Gastrocnemius medialis (tissue), 4 donors: ENCODE measurements at regions not wholly inside any gene's neighbourhood (a gene's known extent, or its start where the extent isn't known, plus 50 kb on each side); places are given as distances from the start of the nearest gene placed in this dataset.

Source experiments
- ATAC-seq, 2 donors: fragments of 150-250 bp; one replicate each; pipeline ENCODE4 v1.9.1; 2016
- DNase-seq, 2 donors: peaks; one replicate each; pipeline ENCODE4 v3.0.0-alpha.2; 2019
- H3K27ac ChIP-seq, 4 donors: fragments of 200-600 bp; sonication (generic); 1 replicate in 1 of 4; 2 replicates in 3 of 4; pipeline ENCODE4 v1.5.1; 2016 to 2018; ENCODE audit warnings: mild to moderate bottlenecking in 2 of 4, moderate library complexity in 1 of 4
- H3K27me3 ChIP-seq, 3 donors: fragments of 200-600 bp; sonication (generic) in 2 of 3; 1 replicate in 1 of 3; 2 replicates in 2 of 3; pipeline versions ENCODE4 v1.5.1 to v1.6.0; 2016 to 2019; ENCODE audit warnings: mild to moderate bottlenecking in 1 of 3, moderate library complexity in 1 of 3
- H3K36me3 ChIP-seq, 2 donors: fragments of 200-600 bp; sonication (generic) in 1 of 2; one replicate each; pipeline ENCODE4 v1.5.1; 2017 to 2018
- H3K4me1 ChIP-seq, 2 donors: fragments of 200-600 bp; sonication (generic) in 1 of 2; one replicate each; pipeline ENCODE4 v1.5.1; 2016 to 2017; ENCODE audit warnings: mild to moderate bottlenecking in 2 of 2
- H3K4me3 ChIP-seq, 4 donors: fragments of 200-600 bp; sonication (generic) in 3 of 4; 1 replicate in 1 of 4; 2 replicates in 3 of 4; pipeline ENCODE4 v1.5.1; 2016 to 2019; ENCODE audit warnings: mild to moderate bottlenecking in 2 of 4
- H3K9me3 ChIP-seq, 3 donors: fragments of 200-600 bp; sonication (generic) in 2 of 3; 1 replicate in 1 of 3; 2 replicates in 2 of 3; pipeline ENCODE4 v1.5.1; 2016 to 2019
- POLR2A ChIP-seq, 2 donors: fragments of 450-650 bp; IDR thresholded peaks; one replicate each; pipeline ENCODE4 v1.6.1; 2017; ENCODE audit warnings: antibody characterized with exemption in 2 of 2, mild to moderate bottlenecking in 2 of 2, moderate library complexity in 2 of 2
- in situ Hi-C, 4 donors: fragments of 200-750 bp; cut with MboI; loops; one replicate each; pipeline versions ENCODE4 v1.15.0 to v1.8.0; 2017; ENCODE audit warnings: low sequenced_read_pairs in 4 of 4
- intact Hi-C: fragments of 100-400 bp; cut with DNase I; formaldehyde crosslinking; loops from one replicate; pipeline ENCODE4 v1.15.1; 2023; ENCODE audit warnings: low total_unique reads
- TF ChIP-seq, protein P1 (sequence below), 5 experiments: fragments of 450-650 bp in 3 of 5; fragments of 200-600 bp in 2 of 5; sonication (generic) in 2 of 5; IDR thresholded peaks in 4 of 5; conservative IDR thresholded peaks in 1 of 5; 1 replicate in 4 of 5; 2 replicates in 1 of 5; pipeline ENCODE4 v1.5.1; 2016 to 2019; ENCODE audit warnings: antibody characterized with exemption in 5 of 5, mild to moderate bottlenecking in 3 of 5, moderate library complexity in 3 of 5

DNA sequence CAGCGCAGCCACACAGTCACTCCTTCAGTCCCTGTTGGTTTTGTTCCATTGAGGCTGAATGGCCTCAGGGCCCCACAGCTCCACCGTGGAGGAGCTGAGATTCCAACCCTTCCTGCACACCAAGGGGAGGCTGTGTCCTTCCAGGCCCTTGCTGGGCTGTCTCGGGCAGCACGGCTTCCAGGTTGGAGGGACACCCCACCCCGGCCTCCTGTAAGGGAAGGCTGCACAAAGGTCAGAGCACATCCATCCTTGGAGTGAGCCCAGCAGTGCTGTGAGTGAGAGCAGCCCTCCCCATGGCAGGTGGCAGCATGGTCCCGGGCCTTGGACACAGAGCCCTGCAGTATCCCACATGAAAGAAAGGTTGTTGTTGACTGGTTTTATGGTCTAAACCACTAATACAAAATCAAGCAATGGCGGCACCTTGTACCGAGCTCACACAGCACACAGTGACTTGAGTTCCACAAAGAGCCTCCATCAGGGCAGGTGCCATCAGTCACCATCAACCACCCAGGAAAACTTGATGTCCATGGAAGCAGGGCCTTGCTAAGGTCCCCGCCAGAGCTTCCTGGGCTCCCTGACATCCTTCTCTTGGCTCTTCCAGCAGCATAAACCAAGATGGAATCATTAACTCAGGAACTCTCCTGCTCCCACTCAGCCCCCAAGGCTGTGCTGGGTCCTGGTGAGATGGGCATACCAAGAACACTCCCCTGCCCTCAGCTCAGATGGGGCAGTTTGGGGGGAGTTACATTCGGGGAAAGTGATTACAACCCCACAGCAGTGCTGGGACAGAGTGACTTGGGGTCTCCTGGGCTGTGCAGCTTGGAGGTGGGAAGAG is 1500.4 kb downstream of the TBC1D22A start:
- intact Hi-C loops, result no loop called here
- Histone ChIP-seq H3K4me1 (no peaks in the 10 kb centered on the region), H3K4me3 (no peak overlapping the region), H3K27me3 (peaks cover 0 to 3% (median 0%) of the 10 kb centered on the region in 3 donors), H3K27ac (no peak overlapping the region), H3K36me3 (no peaks in the 10 kb centered on the region), H3K9me3 (no peaks in the 10 kb centered on the region)
- DNase-seq (no peak), ATAC-seq (no peak)
- TF ChIP-seq, protein P1, sequence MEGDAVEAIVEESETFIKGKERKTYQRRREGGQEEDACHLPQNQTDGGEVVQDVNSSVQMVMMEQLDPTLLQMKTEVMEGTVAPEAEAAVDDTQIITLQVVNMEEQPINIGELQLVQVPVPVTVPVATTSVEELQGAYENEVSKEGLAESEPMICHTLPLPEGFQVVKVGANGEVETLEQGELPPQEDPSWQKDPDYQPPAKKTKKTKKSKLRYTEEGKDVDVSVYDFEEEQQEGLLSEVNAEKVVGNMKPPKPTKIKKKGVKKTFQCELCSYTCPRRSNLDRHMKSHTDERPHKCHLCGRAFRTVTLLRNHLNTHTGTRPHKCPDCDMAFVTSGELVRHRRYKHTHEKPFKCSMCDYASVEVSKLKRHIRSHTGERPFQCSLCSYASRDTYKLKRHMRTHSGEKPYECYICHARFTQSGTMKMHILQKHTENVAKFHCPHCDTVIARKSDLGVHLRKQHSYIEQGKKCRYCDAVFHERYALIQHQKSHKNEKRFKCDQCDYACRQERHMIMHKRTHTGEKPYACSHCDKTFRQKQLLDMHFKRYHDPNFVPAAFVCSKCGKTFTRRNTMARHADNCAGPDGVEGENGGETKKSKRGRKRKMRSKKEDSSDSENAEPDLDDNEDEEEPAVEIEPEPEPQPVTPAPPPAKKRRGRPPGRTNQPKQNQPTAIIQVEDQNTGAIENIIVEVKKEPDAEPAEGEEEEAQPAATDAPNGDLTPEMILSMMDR (IDR thresholded peaks at IDR 0.05 in 4 of 5, conservative IDR thresholded peaks at IDR 0.05 in 1 of 5), result no peak
- TF ChIP-seq POLR2A (IDR thresholded peaks at IDR 0.05), result no peak
- in situ Hi-C loops, result no loop called here

DNA sequence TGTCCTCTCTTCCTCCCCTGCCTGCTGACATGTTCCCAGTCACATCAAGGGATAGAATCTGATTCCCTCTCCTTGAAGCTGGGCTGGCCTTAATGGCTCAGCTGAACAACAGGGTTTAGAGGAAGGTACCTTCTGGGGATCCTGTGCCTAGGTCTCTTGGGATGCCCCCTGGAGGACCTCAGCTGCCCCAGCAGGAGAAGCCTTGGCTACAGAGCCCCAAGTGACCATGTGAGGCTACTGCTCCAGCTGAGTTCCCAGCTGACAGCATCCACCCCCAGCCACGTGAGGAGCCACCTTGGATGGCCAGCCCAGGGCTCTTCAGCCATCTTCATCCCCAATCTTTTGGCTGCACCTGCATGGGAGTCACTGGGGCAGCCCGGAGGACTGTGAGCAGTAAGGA is 1499.3 kb downstream of the TBC1D22A start:
- Histone ChIP-seq H3K27ac (no peak overlapping the region), H3K36me3 (no peaks in the 10 kb centered on the region), H3K4me1 (no peaks in the 10 kb centered on the region), H3K9me3 (no peaks in the 10 kb centered on the region), H3K4me3 (no peak overlapping the region), H3K27me3 (peaks cover 0 to 3% (median 0%) of the 10 kb centered on the region in 3 donors)
- no peak for ATAC-seq
- in situ Hi-C loops, result no loop called here
- intact Hi-C loops, result no loop called here
- no peak for TF ChIP-seq POLR2A (IDR thresholded peaks at IDR 0.05)
- TF ChIP-seq, protein P1 (IDR thresholded peaks at IDR 0.05 in 4 of 5, conservative IDR thresholded peaks at IDR 0.05 in 1 of 5), result no peak
- DNase-seq, result no peak

DNA sequence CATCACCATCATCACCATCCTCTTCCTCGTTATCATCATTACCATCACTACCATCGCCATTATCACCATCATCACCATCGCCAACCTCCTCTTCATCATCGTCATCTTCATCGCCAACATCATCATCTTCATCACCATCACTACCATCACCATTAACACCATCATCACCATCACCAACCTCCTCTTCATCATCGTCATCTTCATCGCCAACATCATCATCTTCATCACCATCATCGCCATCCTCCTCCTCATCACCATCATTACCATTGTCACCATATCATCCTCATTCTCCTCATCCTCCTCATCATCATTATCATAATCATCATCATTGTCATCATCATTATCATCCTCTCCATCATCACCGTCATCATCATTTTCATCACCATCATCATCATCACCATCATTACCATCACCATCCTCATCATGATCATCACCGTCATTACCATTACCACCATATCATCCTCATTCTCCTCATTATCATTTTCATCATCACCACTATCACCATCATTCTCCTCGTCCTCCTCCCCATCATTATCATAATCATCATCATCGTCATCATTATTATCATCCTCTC is 1498.7 kb downstream of the TBC1D22A start:
- Histone ChIP-seq H3K36me3 (no peaks in the 10 kb centered on the region), H3K9me3 (no peaks in the 10 kb centered on the region), H3K27ac (no peak overlapping the region), H3K4me1 (no peaks in the 10 kb centered on the region), H3K27me3 (peaks cover 0 to 3% (median 0%) of the 10 kb centered on the region in 3 donors), H3K4me3 (no peak overlapping the region)
- DNase-seq, result no peak
- no peak for ATAC-seq
- no peak for TF ChIP-seq POLR2A (IDR thresholded peaks at IDR 0.05)
- TF ChIP-seq, protein P1 (IDR thresholded peaks at IDR 0.05 in 4 of 5, conservative IDR thresholded peaks at IDR 0.05 in 1 of 5), result no peak
- in situ Hi-C loops, result no loop called here
- intact Hi-C loops, result no loop called here

DNA sequence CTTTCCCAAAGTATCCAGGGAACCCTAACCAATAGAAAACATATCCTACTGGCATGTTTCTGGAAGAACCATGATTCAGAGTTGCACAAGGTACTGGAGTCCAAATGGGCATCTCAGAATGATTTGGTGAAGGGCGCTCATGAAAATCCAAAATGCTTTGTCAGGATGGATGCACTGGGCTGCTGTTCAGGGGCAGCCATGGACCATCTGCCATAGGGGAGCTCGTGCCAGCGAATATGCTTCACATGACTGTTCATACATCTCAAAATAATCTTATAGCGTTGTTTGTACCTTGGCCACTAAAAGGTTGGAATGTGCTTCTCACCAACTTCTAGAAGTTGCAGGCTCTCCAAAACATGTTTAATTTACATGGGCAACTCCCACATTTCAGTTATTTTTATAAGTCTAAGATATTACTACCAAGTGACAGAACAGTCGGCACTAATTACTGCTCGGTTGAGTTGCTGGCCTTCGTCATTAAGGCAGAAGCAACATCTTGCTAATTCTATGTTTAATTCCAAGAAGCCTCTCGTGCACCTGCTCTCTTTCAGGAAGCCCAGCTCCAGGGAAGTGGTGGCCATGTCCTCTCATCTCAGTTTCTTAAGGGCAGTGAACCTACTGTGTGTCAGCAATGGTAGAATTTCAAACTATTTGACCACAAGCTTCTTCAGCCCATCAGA is 1497.7 kb downstream of the TBC1D22A start:
- no peak for DNase-seq
- Histone ChIP-seq H3K27ac (no peak overlapping the region), H3K4me1 (no peaks in the 10 kb centered on the region), H3K36me3 (no peaks in the 10 kb centered on the region), H3K4me3 (no peak overlapping the region), H3K27me3 (peaks cover 0 to under 1% (median 0%) of the 10 kb centered on the region in 3 donors), H3K9me3 (no peaks in the 10 kb centered on the region)
- no peak for ATAC-seq
- TF ChIP-seq POLR2A (IDR thresholded peaks at IDR 0.05), result no peak
- TF ChIP-seq, protein P1 (IDR thresholded peaks at IDR 0.05 in 4 of 5, conservative IDR thresholded peaks at IDR 0.05 in 1 of 5), result no peak
- in situ Hi-C loops, result no loop called here
- intact Hi-C loops, result no loop called here
